ENCODE measurements at regions not wholly inside any gene's neighbourhood (a gene's known extent, or its start where the extent isn't known, plus 50 kb on each side); places are given as distances from the start of the nearest gene placed in this dataset.

GRCh38 chr9:115278326-115279035, 160.5 kb upstream of the TNC start:
- H3K27ac Mint-ChIP-seq, result no peak overlapping the region
- no peaks in the 10 kb centered on the region for H3K4me1 Mint-ChIP-seq
- no peaks in the 10 kb centered on the region for H3K9me3 Mint-ChIP-seq
- no peaks in the 10 kb centered on the region for H3K36me3 ChIP-seq (ENCODE audit: control insufficient read depth in 2 of 2, extremely low read depth in 1 of 2, insufficient read depth in 1 of 2, low read length in 1 of 2)
- H3K4me3 ChIP-seq (ENCODE audit: control insufficient read depth in 1 of 2, extremely low read depth in 1 of 2, low read length in 1 of 2), result no peak overlapping the region
- DNase-seq (no peak), ATAC-seq (replicated peaks in 1 of 4) (no peak)
- H3K36me3 Mint-ChIP-seq, result no peaks in the 10 kb centered on the region
- ChIA-PET CTCF (interaction anchor here in 1 of 2 donors (0.6 kb wide), 2 partner anchors 17 to 725 kb away, joined by 4 to 8 read pairs; no protein-coding TSS in a partner anchor), POLR2A (no interaction called here)
- no CpG with 5 or more reads among the region's 4 CpGs for WGBS (ENCODE audit: insufficient coverage)
- H3K27me3 Mint-ChIP-seq, result peaks cover 13 to 35% of the 10 kb centered on the region in 2 donors
- H3K9me3 ChIP-seq, result no peaks in the 10 kb centered on the region
- no peak overlapping the region for H3K4me3 Mint-ChIP-seq
- no peaks in the 10 kb centered on the region for H3K4me1 ChIP-seq (ENCODE audit: control insufficient read depth in 1 of 2, extremely low read depth in 1 of 2, insufficient read depth in 2 of 2, low read length in 2 of 2)
- H3K27me3 ChIP-seq (replicated peaks in 1 of 2; ENCODE audit: control insufficient read depth in 2 of 2, extremely low read depth in 1 of 2, insufficient read depth in 2 of 2, low read length in 1 of 2), result peaks cover 0 to 11% of the 10 kb centered on the region in 2 experiments
- H3K27ac ChIP-seq (ENCODE audit: low read length), result no peak overlapping the region

- ChIA-PET CTCF (no interaction called here), POLR2A (no interaction called here)
- WGBS (ENCODE audit: insufficient coverage), result no CpG with 5 or more reads among the region's 1 CpG
- Mint-ChIP-seq H3K4me3 (no peak overlapping the region), H3K27ac (no peak overlapping the region), H3K36me3 (no peaks in the 10 kb centered on the region), H3K27me3 (peaks cover 8 to 30% of the 10 kb centered on the region in 2 donors), H3K9me3 (no peaks in the 10 kb centered on the region), H3K4me1 (no peaks in the 10 kb centered on the region)
- H3K4me3 ChIP-seq (ENCODE audit: control insufficient read depth in 1 of 2, extremely low read depth in 1 of 2, low read length in 1 of 2), result no peak overlapping the region
- ATAC-seq (replicated peaks in 1 of 4) (no peak), DNase-seq (no peak)
- no peaks in the 10 kb centered on the region for H3K9me3 ChIP-seq
- H3K27ac ChIP-seq (ENCODE audit: low read length), result no peak overlapping the region
- no peaks in the 10 kb centered on the region for H3K4me1 ChIP-seq (ENCODE audit: control insufficient read depth in 1 of 2, extremely low read depth in 1 of 2, insufficient read depth in 2 of 2, low read length in 2 of 2)
- H3K27me3 ChIP-seq (replicated peaks in 1 of 2; ENCODE audit: control insufficient read depth in 2 of 2, extremely low read depth in 1 of 2, insufficient read depth in 2 of 2, low read length in 1 of 2), result peaks cover 0 to 2% of the 10 kb centered on the region in 2 experiments
- H3K36me3 ChIP-seq (ENCODE audit: control insufficient read depth in 2 of 2, extremely low read depth in 1 of 2, insufficient read depth in 1 of 2, low read length in 1 of 2), result no peaks in the 10 kb centered on the region
Observed at GRCh38 chr9:115283395-115283794, 165.4 kb upstream of the TNC start.

- no peak for DNase-seq
- H3K36me3 Mint-ChIP-seq, result no peaks in the 10 kb centered on the region
- ATAC-seq (replicated peaks in 1 of 4), result no peak
- no peaks in the 10 kb centered on the region for H3K36me3 ChIP-seq (ENCODE audit: control insufficient read depth in 2 of 2, extremely low read depth in 1 of 2, insufficient read depth in 1 of 2, low read length in 1 of 2)
- no peaks in the 10 kb centered on the region for H3K9me3 ChIP-seq
- no peak overlapping the region for H3K4me3 Mint-ChIP-seq
- ChIA-PET POLR2A (no interaction called here), CTCF (no interaction called here)
- peaks cover 6 to 28% of the 10 kb centered on the region in 2 donors for H3K27me3 Mint-ChIP-seq
- H3K4me1 ChIP-seq (ENCODE audit: control insufficient read depth in 1 of 2, extremely low read depth in 1 of 2, insufficient read depth in 2 of 2, low read length in 2 of 2), result no peaks in the 10 kb centered on the region
- no peaks in the 10 kb centered on the region for H3K4me1 Mint-ChIP-seq
- no peaks in the 10 kb centered on the region for H3K9me3 Mint-ChIP-seq
- no peak overlapping the region for H3K27ac ChIP-seq (ENCODE audit: low read length)
- H3K4me3 ChIP-seq (ENCODE audit: control insufficient read depth in 1 of 2, extremely low read depth in 1 of 2, low read length in 1 of 2), result no peak overlapping the region
- no peaks in the 10 kb centered on the region for H3K27me3 ChIP-seq (replicated peaks in 1 of 2; ENCODE audit: control insufficient read depth in 2 of 2, extremely low read depth in 1 of 2, insufficient read depth in 2 of 2, low read length in 1 of 2)
- H3K27ac Mint-ChIP-seq, result no peak overlapping the region
Observed at GRCh38 chr9:115285836-115286235, 167.9 kb upstream of the TNC start.

GRCh38 chr9:115286411-115286810, 168.5 kb upstream of the TNC start:
- no peaks in the 10 kb centered on the region for H3K4me1 ChIP-seq (ENCODE audit: control insufficient read depth in 1 of 2, extremely low read depth in 1 of 2, insufficient read depth in 2 of 2, low read length in 2 of 2)
- no CpG with 5 or more reads among the region's 1 CpG for WGBS (ENCODE audit: insufficient coverage)
- H3K4me3 ChIP-seq (ENCODE audit: control insufficient read depth in 1 of 2, extremely low read depth in 1 of 2, low read length in 1 of 2), result no peak overlapping the region
- CTCF ChIA-PET, result no interaction called here
- Mint-ChIP-seq H3K36me3 (no peaks in the 10 kb centered on the region), H3K27me3 (peaks cover 6 to 27% of the 10 kb centered on the region in 2 donors), H3K9me3 (no peaks in the 10 kb centered on the region), H3K4me1 (no peaks in the 10 kb centered on the region), H3K27ac (no peak overlapping the region), H3K4me3 (no peak overlapping the region)
- no peaks in the 10 kb centered on the region for H3K9me3 ChIP-seq
- no peaks in the 10 kb centered on the region for H3K36me3 ChIP-seq (ENCODE audit: control insufficient read depth in 2 of 2, extremely low read depth in 1 of 2, insufficient read depth in 1 of 2, low read length in 1 of 2)
- H3K27me3 ChIP-seq (replicated peaks in 1 of 2; ENCODE audit: control insufficient read depth in 2 of 2, extremely low read depth in 1 of 2, insufficient read depth in 2 of 2, low read length in 1 of 2), result no peaks in the 10 kb centered on the region
- POLR2A ChIA-PET, result no interaction called here
- ATAC-seq (replicated peaks in 1 of 4) (no peak), DNase-seq (no peak)
- no peak overlapping the region for H3K27ac ChIP-seq (ENCODE audit: low read length)

GRCh38 chr9:115289757-115290208, 171.8 kb upstream of the TNC start:
- POLR2A ChIA-PET, result no interaction called here
- H3K27ac Mint-ChIP-seq, result no peak overlapping the region
- H3K4me1 Mint-ChIP-seq, result no peaks in the 10 kb centered on the region
- WGBS (ENCODE audit: insufficient coverage), result no CpG with 5 or more reads among the region's 1 CpG
- peaks cover 5 to 14% of the 10 kb centered on the region in 2 donors for H3K27me3 Mint-ChIP-seq
- CTCF ChIA-PET, result no interaction called here
- Histone ChIP-seq H3K36me3 (ENCODE audit: control insufficient read depth in 2 of 2, extremely low read depth in 1 of 2, insufficient read depth in 1 of 2, low read length in 1 of 2) (no peaks in the 10 kb centered on the region), H3K27ac (ENCODE audit: low read length) (no peak overlapping the region), H3K4me3 (ENCODE audit: control insufficient read depth in 1 of 2, extremely low read depth in 1 of 2, low read length in 1 of 2) (no peak overlapping the region), H3K9me3 (no peaks in the 10 kb centered on the region), H3K4me1 (ENCODE audit: control insufficient read depth in 1 of 2, extremely low read depth in 1 of 2, insufficient read depth in 2 of 2, low read length in 2 of 2) (no peaks in the 10 kb centered on the region), H3K27me3 (replicated peaks in 1 of 2; ENCODE audit: control insufficient read depth in 2 of 2, extremely low read depth in 1 of 2, insufficient read depth in 2 of 2, low read length in 1 of 2) (peaks cover 0 to 2% of the 10 kb centered on the region in 2 experiments)
- H3K36me3 Mint-ChIP-seq, result no peaks in the 10 kb centered on the region
- H3K9me3 Mint-ChIP-seq, result no peaks in the 10 kb centered on the region
- DNase-seq (no peak), ATAC-seq (replicated peaks in 1 of 4) (no peak)
- H3K4me3 Mint-ChIP-seq, result no peak overlapping the region

GRCh38 chr9:115291841-115292240, 173.9 kb upstream of the TNC start:
- no CpG with 5 or more reads among the region's 3 CpGs for WGBS (ENCODE audit: insufficient coverage)
- Mint-ChIP-seq H3K27ac (no peak overlapping the region), H3K27me3 (peaks cover 5 to 19% of the 10 kb centered on the region in 2 donors), H3K9me3 (no peaks in the 10 kb centered on the region), H3K4me1 (no peaks in the 10 kb centered on the region), H3K36me3 (no peaks in the 10 kb centered on the region), H3K4me3 (no peak overlapping the region)
- CTCF ChIA-PET, result no interaction called here
- H3K27ac ChIP-seq (ENCODE audit: low read length), result no peak overlapping the region
- H3K4me3 ChIP-seq (ENCODE audit: control insufficient read depth in 1 of 2, extremely low read depth in 1 of 2, low read length in 1 of 2), result no peak overlapping the region
- DNase-seq (no peak), ATAC-seq (replicated peaks in 1 of 4) (no peak)
- H3K27me3 ChIP-seq (replicated peaks in 1 of 2; ENCODE audit: control insufficient read depth in 2 of 2, extremely low read depth in 1 of 2, insufficient read depth in 2 of 2, low read length in 1 of 2), result peaks cover 0 to 2% of the 10 kb centered on the region in 2 experiments
- H3K4me1 ChIP-seq (ENCODE audit: control insufficient read depth in 1 of 2, extremely low read depth in 1 of 2, insufficient read depth in 2 of 2, low read length in 2 of 2), result no peaks in the 10 kb centered on the region
- no peaks in the 10 kb centered on the region for H3K36me3 ChIP-seq (ENCODE audit: control insufficient read depth in 2 of 2, extremely low read depth in 1 of 2, insufficient read depth in 1 of 2, low read length in 1 of 2)
- no peaks in the 10 kb centered on the region for H3K9me3 ChIP-seq
- POLR2A ChIA-PET, result no interaction called here

All from T-cell (primary cell).